NCI-H2107 treated with DMSO at 0.1 percent for 48 hours (cell line): ENCODE measurements at regions not wholly inside any gene's neighbourhood (a gene's known extent, or its start where the extent isn't known, plus 50 kb on each side); places are given as distances from the start of the nearest gene placed in this dataset.
A peak's percentile ranks its signal among the peaks of the same experiment; 100 is the strongest.
"Not testable (repeated sequence)": the region's sequence is repeated elsewhere in the genome, so short reads cannot be mapped to it uniquely, and the experiment has no call there.

Experiments
- DNase-seq: peaks from one replicate; lab custom pipeline; 2025; ENCODE audit not compliant: unreplicated experiment; lab: John Stamatoyannopoulos, UW

GRCh38 chr4:3926271-3926670, 160.1 kb downstream of the ADRA2C start:
- DNase-seq: not testable (repeated sequence)

- DNase-seq: not testable (repeated sequence)
These were observed 161.0 kb downstream of the ADRA2C start for GRCh38 chr4:3926969-3927755.

- not testable (repeated sequence) for DNase-seq
These were observed 163.2 kb downstream of the ADRA2C start for GRCh38 chr4:3929431-3929830.

- not testable (repeated sequence) for DNase-seq
These were observed 166.5 kb downstream of the ADRA2C start for GRCh38 chr4:3932734-3933133.

- DNase-seq: not testable (repeated sequence)
These were observed 169.2 kb downstream of the ADRA2C start for GRCh38 chr4:3935406-3935805.

GRCh38 chr4:3936184-3936583, 170.0 kb downstream of the ADRA2C start:
- DNase-seq: no peak

GRCh38 chr4:3937849-3938562, 171.8 kb downstream of the ADRA2C start:
- DNase-seq: not testable (repeated sequence)

- not testable (repeated sequence) for DNase-seq
These were observed 172.5 kb downstream of the ADRA2C start for GRCh38 chr4:3938676-3939075.

- not testable (repeated sequence) for DNase-seq
These were observed 173.9 kb downstream of the ADRA2C start for GRCh38 chr4:3939954-3940591.

GRCh38 chr4:3941735-3942522, 175.7 kb downstream of the ADRA2C start:
- not testable (repeated sequence) for DNase-seq

GRCh38 chr4:3942569-3942971, 176.4 kb downstream of the ADRA2C start:
- peak; percentile 29 for DNase-seq

- DNase-seq: not testable (repeated sequence)
These were observed 176.9 kb downstream of the ADRA2C start for GRCh38 chr4:3943051-3943450.

- DNase-seq: no peak
These were observed 179.5 kb downstream of the ADRA2C start for GRCh38 chr4:3945511-3946290.

- DNase-seq: not testable (repeated sequence)
These were observed 180.4 kb downstream of the ADRA2C start for GRCh38 chr4:3946553-3946952.

- not testable (repeated sequence) for DNase-seq
These were observed 181.6 kb downstream of the ADRA2C start for GRCh38 chr4:3947761-3948160.

- not testable (repeated sequence) for DNase-seq
These were observed 182.0 kb downstream of the ADRA2C start for GRCh38 chr4:3948210-3948609.

- not testable (repeated sequence) for DNase-seq
These were observed 183.7 kb downstream of the ADRA2C start for GRCh38 chr4:3949916-3950315.

GRCh38 chr4:3952443-3953139, 186.4 kb downstream of the ADRA2C start:
- not testable (repeated sequence) for DNase-seq

GRCh38 chr4:3953140-3953489, 186.9 kb downstream of the ADRA2C start:
- DNase-seq: peak; percentile 20
